ENCODE measurements at regions not wholly inside any gene's neighbourhood (a gene's known extent, or its start where the extent isn't known, plus 50 kb on each side); places are given as distances from the start of the nearest gene placed in this dataset.

DNA sequence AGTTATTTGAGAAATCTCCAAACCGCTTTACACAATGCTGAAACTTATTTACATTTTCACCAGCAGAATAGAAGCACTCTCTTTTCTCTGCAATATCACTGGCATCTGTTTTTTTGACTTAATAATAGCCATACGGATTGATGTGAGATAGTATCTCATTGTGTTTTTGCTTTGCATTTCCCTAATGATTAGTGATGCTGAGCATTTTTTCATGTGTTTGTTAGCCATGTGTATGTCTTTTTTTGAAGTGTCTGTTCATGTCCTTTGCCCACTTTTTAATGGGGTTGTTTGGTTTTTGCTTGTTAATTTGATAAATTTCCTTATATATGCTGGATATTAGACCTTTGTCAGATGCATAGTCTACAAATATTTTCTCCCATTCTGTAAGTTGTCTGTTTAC lies 73.6 kb downstream of the FBXO5 start:
- Histone ChIP-seq H3K4me3 (ENCODE audit: insufficient read depth, low read depth, low read length) (no peak overlapping the region), H3K9me3 (ENCODE audit: control insufficient read depth, insufficient read depth, low read length) (no peaks in the 10 kb centered on the region), H4K8ac (ENCODE audit: low read depth in 2 of 2, low read length in 2 of 2) (no peak overlapping the region), H3K14ac (replicated peaks; ENCODE audit: low read depth, low read length) (no peak overlapping the region), H3K4me2 (ENCODE audit: low read depth, low read length) (no peak overlapping the region), H3K79me1 (ENCODE audit: low read depth in 1 of 2, low read length in 2 of 2) (no peaks in the 10 kb centered on the region), H3K36me3 (ENCODE audit: control insufficient read depth, insufficient read depth, low read length) (no peaks in the 10 kb centered on the region), H3K27ac (ENCODE audit: insufficient read depth, low read length) (no peak overlapping the region), H3K9ac (ENCODE audit: low read depth, low read length) (no peak overlapping the region), H3K4ac (ENCODE audit: low read depth, low read length) (no peak overlapping the region), H4K5ac (ENCODE audit: low read depth, low read length) (no peak overlapping the region), H3K27me3 (ENCODE audit: control insufficient read depth, insufficient read depth, low read length) (no peaks in the 10 kb centered on the region), H2BK15ac (ENCODE audit: low read depth, low read length) (no peak overlapping the region), H2BK20ac (ENCODE audit: low read depth, low read length) (no peak overlapping the region), H4K20me1 (ENCODE audit: insufficient read depth, low read length) (no peaks in the 10 kb centered on the region), H3K23ac (ENCODE audit: low read depth, low read length) (no peak overlapping the region), H2AK9ac (replicated peaks; ENCODE audit: low read depth, low read length, poor library complexity) (no peak overlapping the region), H2AFZ (replicated peaks; ENCODE audit: low read length, poor library complexity) (no peak overlapping the region), H3K9me1 (ENCODE audit: insufficient read depth, low read length) (no peaks in the 10 kb centered on the region), H3K56ac (ENCODE audit: extremely low read depth, insufficient read depth, low read length) (no peak overlapping the region), H2BK5ac (ENCODE audit: low read depth, low read length, poor library complexity, severe bottlenecking) (no peak overlapping the region), H3K4me1 (ENCODE audit: control insufficient read depth, insufficient read depth, low read length) (no peaks in the 10 kb centered on the region), H4K91ac (ENCODE audit: insufficient read depth, low read depth, low read length) (no peak overlapping the region), H2AK5ac (ENCODE audit: low read depth, low read length) (no peak overlapping the region), H3K18ac (ENCODE audit: low read depth, low read length) (no peak overlapping the region), H2BK120ac (ENCODE audit: low read depth, low read length) (no peak overlapping the region)
- intact Hi-C loops (cut with micrococcal nuclease) = no loop called here
- POLR2A ChIA-PET (ENCODE audit: unreplicated experiment) = no interaction called here
- CTCF ChIA-PET = no interaction called here
- no peak for ATAC-seq (ENCODE audit: low read depth)
- DNase-seq = no peak
- in situ Hi-C loops (cut with MboI; ENCODE audit: low sequenced_read_pairs) = no loop called here
- WGBS, 2 experiments (ENCODE audit: extremely low coverage in 2 of 2, insufficient read length in 1 of 2) = no CpG with 5 or more reads among the region's 2 CpGs
- dilution Hi-C loops (cut with HindIII; ENCODE audit: low sequenced_read_pairs, unreplicated experiment) = no loop called here
- no TSS peak for BruUV-seq (replicated peaks)
- TF ChIP-seq, protein P1, sequence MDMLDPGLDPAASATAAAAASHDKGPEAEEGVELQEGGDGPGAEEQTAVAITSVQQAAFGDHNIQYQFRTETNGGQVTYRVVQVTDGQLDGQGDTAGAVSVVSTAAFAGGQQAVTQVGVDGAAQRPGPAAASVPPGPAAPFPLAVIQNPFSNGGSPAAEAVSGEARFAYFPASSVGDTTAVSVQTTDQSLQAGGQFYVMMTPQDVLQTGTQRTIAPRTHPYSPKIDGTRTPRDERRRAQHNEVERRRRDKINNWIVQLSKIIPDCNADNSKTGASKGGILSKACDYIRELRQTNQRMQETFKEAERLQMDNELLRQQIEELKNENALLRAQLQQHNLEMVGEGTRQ (IDR thresholded peaks at IDR 0.05; ENCODE audit: low read depth, low read length) = no peak
- TF ChIP-seq BHLHE40 (IDR thresholded peaks at IDR 0.05; ENCODE audit: low read depth, low read length) (no peak), CHD1 (IDR thresholded peaks at IDR 0.05; ENCODE audit: low read depth, low read length) (no peak), NFE2L2 (IDR thresholded peaks at IDR 0.05; ENCODE audit: low read depth, low read length) (no peak), SMC3 (IDR thresholded peaks at IDR 0.05; ENCODE audit: low read depth, low read length) (no peak), FOS (IDR thresholded peaks at IDR 0.05; ENCODE audit: low read depth, low read length) (no peak), MAZ (IDR thresholded peaks at IDR 0.05; ENCODE audit: borderline replicate concordance, low read depth, low read length) (no peak), MAFK (IDR thresholded peaks at IDR 0.05; ENCODE audit: low read depth, low read length) (no peak), POLR2A (IDR thresholded peaks at IDR 0.05; ENCODE audit: low read depth, low read length) (no peak), RFX5 (IDR thresholded peaks at IDR 0.05; ENCODE audit: low read depth, low read length) (no peak), MXI1 (IDR thresholded peaks at IDR 0.05; ENCODE audit: borderline replicate concordance, low read depth, low read length) (no peak)
- TF ChIP-seq, protein P2, sequence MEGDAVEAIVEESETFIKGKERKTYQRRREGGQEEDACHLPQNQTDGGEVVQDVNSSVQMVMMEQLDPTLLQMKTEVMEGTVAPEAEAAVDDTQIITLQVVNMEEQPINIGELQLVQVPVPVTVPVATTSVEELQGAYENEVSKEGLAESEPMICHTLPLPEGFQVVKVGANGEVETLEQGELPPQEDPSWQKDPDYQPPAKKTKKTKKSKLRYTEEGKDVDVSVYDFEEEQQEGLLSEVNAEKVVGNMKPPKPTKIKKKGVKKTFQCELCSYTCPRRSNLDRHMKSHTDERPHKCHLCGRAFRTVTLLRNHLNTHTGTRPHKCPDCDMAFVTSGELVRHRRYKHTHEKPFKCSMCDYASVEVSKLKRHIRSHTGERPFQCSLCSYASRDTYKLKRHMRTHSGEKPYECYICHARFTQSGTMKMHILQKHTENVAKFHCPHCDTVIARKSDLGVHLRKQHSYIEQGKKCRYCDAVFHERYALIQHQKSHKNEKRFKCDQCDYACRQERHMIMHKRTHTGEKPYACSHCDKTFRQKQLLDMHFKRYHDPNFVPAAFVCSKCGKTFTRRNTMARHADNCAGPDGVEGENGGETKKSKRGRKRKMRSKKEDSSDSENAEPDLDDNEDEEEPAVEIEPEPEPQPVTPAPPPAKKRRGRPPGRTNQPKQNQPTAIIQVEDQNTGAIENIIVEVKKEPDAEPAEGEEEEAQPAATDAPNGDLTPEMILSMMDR (conservative IDR thresholded peaks at IDR 0.05; ENCODE audit: low read depth, low read length) = no peak
- TF ChIP-seq, protein P3, sequence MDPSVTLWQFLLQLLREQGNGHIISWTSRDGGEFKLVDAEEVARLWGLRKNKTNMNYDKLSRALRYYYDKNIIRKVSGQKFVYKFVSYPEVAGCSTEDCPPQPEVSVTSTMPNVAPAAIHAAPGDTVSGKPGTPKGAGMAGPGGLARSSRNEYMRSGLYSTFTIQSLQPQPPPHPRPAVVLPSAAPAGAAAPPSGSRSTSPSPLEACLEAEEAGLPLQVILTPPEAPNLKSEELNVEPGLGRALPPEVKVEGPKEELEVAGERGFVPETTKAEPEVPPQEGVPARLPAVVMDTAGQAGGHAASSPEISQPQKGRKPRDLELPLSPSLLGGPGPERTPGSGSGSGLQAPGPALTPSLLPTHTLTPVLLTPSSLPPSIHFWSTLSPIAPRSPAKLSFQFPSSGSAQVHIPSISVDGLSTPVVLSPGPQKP (IDR thresholded peaks at IDR 0.05; ENCODE audit: borderline replicate concordance, low read depth, low read length) = no peak
